ENCODE measurements at regions not wholly inside any gene's neighbourhood (a gene's known extent, or its start where the extent isn't known, plus 50 kb on each side); places are given as distances from the start of the nearest gene placed in this dataset.

DNA sequence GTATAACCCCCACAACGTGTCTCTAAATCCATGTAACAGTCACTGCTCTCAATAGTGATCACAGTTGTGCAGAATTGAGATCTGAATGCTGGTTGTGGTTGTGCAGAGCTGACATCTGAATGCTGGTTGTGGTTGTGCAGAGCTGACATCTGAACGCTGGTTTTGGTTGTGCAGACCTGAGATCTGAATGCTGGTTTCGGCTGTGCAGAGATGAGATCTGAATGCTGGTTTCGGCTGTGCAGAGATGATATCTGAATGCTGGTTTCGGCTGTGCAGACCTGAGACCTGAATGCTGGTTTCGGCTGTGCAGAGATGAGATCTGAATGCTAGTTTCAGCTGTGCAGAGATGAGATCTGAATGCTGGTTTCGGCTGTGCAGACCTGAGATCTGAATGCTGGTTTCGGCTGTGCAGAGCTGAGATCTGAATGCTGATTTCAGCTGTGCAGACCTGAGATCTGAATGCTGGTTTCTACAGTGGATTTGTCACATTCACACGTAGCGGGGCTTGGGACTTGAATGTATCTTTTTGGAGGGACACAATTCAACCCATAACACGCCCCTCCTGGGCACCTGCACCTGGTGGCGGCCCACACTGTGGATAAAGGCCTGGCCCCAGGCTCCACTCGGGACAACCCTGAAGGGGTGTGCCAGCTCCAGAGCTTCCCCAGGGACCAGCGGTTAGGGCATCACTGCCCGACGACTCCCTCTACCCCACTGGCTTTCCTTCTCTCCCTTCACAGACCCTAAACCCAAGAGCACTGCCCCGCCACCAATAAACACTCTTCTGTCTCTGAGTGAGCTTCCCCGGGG, 51.1 kb upstream of the SLC66A3 start:
- no peak for DNase-seq

- DNase-seq: no peak
These were observed 50.2 kb upstream of the SLC66A3 start for GRCh38 chr2:11104794-11105660.
